Gastrocnemius medialis (tissue), 4 donors: ENCODE measurements at regions not wholly inside any gene's neighbourhood (a gene's known extent, or its start where the extent isn't known, plus 50 kb on each side); places are given as distances from the start of the nearest gene placed in this dataset.

Experiments
- ATAC-seq, 2 donors: fragments of 150-250 bp; one replicate each; pipeline ENCODE4 v1.9.1; 2016
- DNase-seq, 2 donors: peaks; one replicate each; pipeline ENCODE4 v3.0.0-alpha.2; 2019
- H3K27ac ChIP-seq, 4 donors: fragments of 200-600 bp; sonication (generic); 1 replicate in 1 of 4; 2 replicates in 3 of 4; pipeline ENCODE4 v1.5.1; 2016 to 2018; ENCODE audit warnings: mild to moderate bottlenecking in 2 of 4, moderate library complexity in 1 of 4
- H3K27me3 ChIP-seq, 3 donors: fragments of 200-600 bp; sonication (generic) in 2 of 3; 1 replicate in 1 of 3; 2 replicates in 2 of 3; pipeline versions ENCODE4 v1.5.1 to v1.6.0; 2016 to 2019; ENCODE audit warnings: mild to moderate bottlenecking in 1 of 3, moderate library complexity in 1 of 3
- H3K36me3 ChIP-seq, 2 donors: fragments of 200-600 bp; sonication (generic) in 1 of 2; one replicate each; pipeline ENCODE4 v1.5.1; 2017 to 2018
- H3K4me1 ChIP-seq, 2 donors: fragments of 200-600 bp; sonication (generic) in 1 of 2; one replicate each; pipeline ENCODE4 v1.5.1; 2016 to 2017; ENCODE audit warnings: mild to moderate bottlenecking in 2 of 2
- H3K4me3 ChIP-seq, 4 donors: fragments of 200-600 bp; sonication (generic) in 3 of 4; 1 replicate in 1 of 4; 2 replicates in 3 of 4; pipeline ENCODE4 v1.5.1; 2016 to 2019; ENCODE audit warnings: mild to moderate bottlenecking in 2 of 4
- H3K9me3 ChIP-seq, 3 donors: fragments of 200-600 bp; sonication (generic) in 2 of 3; 1 replicate in 1 of 3; 2 replicates in 2 of 3; pipeline ENCODE4 v1.5.1; 2016 to 2019
- POLR2A ChIP-seq, 2 donors: fragments of 450-650 bp; IDR thresholded peaks; one replicate each; pipeline ENCODE4 v1.6.1; 2017; ENCODE audit warnings: antibody characterized with exemption in 2 of 2, mild to moderate bottlenecking in 2 of 2, moderate library complexity in 2 of 2
- in situ Hi-C, 4 donors: fragments of 200-750 bp; cut with MboI; loops; one replicate each; pipeline versions ENCODE4 v1.15.0 to v1.8.0; 2017; ENCODE audit warnings: low sequenced_read_pairs in 4 of 4
- intact Hi-C: fragments of 100-400 bp; cut with DNase I; formaldehyde crosslinking; loops from one replicate; pipeline ENCODE4 v1.15.1; 2023; ENCODE audit warnings: low total_unique reads
- TF ChIP-seq, protein P1 (sequence below), 5 experiments: fragments of 450-650 bp in 3 of 5; fragments of 200-600 bp in 2 of 5; sonication (generic) in 2 of 5; IDR thresholded peaks in 4 of 5; conservative IDR thresholded peaks in 1 of 5; 1 replicate in 4 of 5; 2 replicates in 1 of 5; pipeline ENCODE4 v1.5.1; 2016 to 2019; ENCODE audit warnings: antibody characterized with exemption in 5 of 5, mild to moderate bottlenecking in 3 of 5, moderate library complexity in 3 of 5

GRCh38 chr9:13587571-13587970 is 308.1 kb upstream of the MPDZ start:
- no peak for ATAC-seq
- peaks cover 0 to 7% of the 10 kb centered on the region in 2 donors for H3K4me1 ChIP-seq
- in situ Hi-C loops (no loop called here), intact Hi-C loops (no loop called here)
- TF ChIP-seq POLR2A (IDR thresholded peaks at IDR 0.05) = no peak
- TF ChIP-seq, protein P1, sequence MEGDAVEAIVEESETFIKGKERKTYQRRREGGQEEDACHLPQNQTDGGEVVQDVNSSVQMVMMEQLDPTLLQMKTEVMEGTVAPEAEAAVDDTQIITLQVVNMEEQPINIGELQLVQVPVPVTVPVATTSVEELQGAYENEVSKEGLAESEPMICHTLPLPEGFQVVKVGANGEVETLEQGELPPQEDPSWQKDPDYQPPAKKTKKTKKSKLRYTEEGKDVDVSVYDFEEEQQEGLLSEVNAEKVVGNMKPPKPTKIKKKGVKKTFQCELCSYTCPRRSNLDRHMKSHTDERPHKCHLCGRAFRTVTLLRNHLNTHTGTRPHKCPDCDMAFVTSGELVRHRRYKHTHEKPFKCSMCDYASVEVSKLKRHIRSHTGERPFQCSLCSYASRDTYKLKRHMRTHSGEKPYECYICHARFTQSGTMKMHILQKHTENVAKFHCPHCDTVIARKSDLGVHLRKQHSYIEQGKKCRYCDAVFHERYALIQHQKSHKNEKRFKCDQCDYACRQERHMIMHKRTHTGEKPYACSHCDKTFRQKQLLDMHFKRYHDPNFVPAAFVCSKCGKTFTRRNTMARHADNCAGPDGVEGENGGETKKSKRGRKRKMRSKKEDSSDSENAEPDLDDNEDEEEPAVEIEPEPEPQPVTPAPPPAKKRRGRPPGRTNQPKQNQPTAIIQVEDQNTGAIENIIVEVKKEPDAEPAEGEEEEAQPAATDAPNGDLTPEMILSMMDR (IDR thresholded peaks at IDR 0.05 in 4 of 5, conservative IDR thresholded peaks at IDR 0.05 in 1 of 5) = no peak
- H3K9me3 ChIP-seq = no peaks in the 10 kb centered on the region
- H3K27ac ChIP-seq = peak overlapping the region in 2 of 4 donors; percentile 45 to 65
- H3K27me3 ChIP-seq = no peaks in the 10 kb centered on the region
- no peak for DNase-seq
- H3K36me3 ChIP-seq = no peaks in the 10 kb centered on the region
- H3K4me3 ChIP-seq = no peak overlapping the region

- no peaks in the 10 kb centered on the region for H3K36me3 ChIP-seq
- H3K4me1 ChIP-seq = peaks cover 0 to 7% of the 10 kb centered on the region in 2 donors
- in situ Hi-C loops (no loop called here), intact Hi-C loops (no loop called here)
- DNase-seq (no peak), ATAC-seq (no peak)
- no peak for TF ChIP-seq POLR2A (IDR thresholded peaks at IDR 0.05)
- TF ChIP-seq, protein P1 (IDR thresholded peaks at IDR 0.05 in 4 of 5, conservative IDR thresholded peaks at IDR 0.05 in 1 of 5) = no peak
- H3K9me3 ChIP-seq = no peaks in the 10 kb centered on the region
- H3K27me3 ChIP-seq = no peaks in the 10 kb centered on the region
- H3K4me3 ChIP-seq = no peak overlapping the region
- peak overlapping the region in 2 of 4 donors; percentile 45 to 65 for H3K27ac ChIP-seq
Measured at GRCh38 chr9:13586587-13587374, 307.3 kb upstream of the MPDZ start.

- no peak for TF ChIP-seq POLR2A (IDR thresholded peaks at IDR 0.05)
- TF ChIP-seq, protein P1 (IDR thresholded peaks at IDR 0.05 in 4 of 5, conservative IDR thresholded peaks at IDR 0.05 in 1 of 5) = no peak
- no peak overlapping the region for H3K27ac ChIP-seq
- H3K9me3 ChIP-seq = no peaks in the 10 kb centered on the region
- in situ Hi-C loops (no loop called here), intact Hi-C loops (no loop called here)
- DNase-seq (no peak), ATAC-seq (no peak)
- H3K4me3 ChIP-seq = no peak overlapping the region
- no peaks in the 10 kb centered on the region for H3K4me1 ChIP-seq
- no peaks in the 10 kb centered on the region for H3K27me3 ChIP-seq
- H3K36me3 ChIP-seq = no peaks in the 10 kb centered on the region
Measured at GRCh38 chr9:13580760-13581159, 301.3 kb upstream of the MPDZ start.

- no peak for TF ChIP-seq POLR2A (IDR thresholded peaks at IDR 0.05)
- TF ChIP-seq, protein P1 (IDR thresholded peaks at IDR 0.05 in 4 of 5, conservative IDR thresholded peaks at IDR 0.05 in 1 of 5) = no peak
- intact Hi-C loops (no loop called here), in situ Hi-C loops (no loop called here)
- Histone ChIP-seq H3K4me1 (no peaks in the 10 kb centered on the region), H3K27ac (no peak overlapping the region), H3K36me3 (no peaks in the 10 kb centered on the region), H3K9me3 (no peaks in the 10 kb centered on the region), H3K4me3 (no peak overlapping the region), H3K27me3 (no peaks in the 10 kb centered on the region)
- DNase-seq = no peak
- ATAC-seq = no peak
Measured at GRCh38 chr9:13580131-13580530, 300.6 kb upstream of the MPDZ start.
